Uterus (tissue), 2 donors: ENCODE measurements at regions not wholly inside any gene's neighbourhood (a gene's known extent, or its start where the extent isn't known, plus 50 kb on each side); places are given as distances from the start of the nearest gene placed in this dataset.

Experiments
- CTCF ChIP-seq, 4 experiments: fragments of 200-600 bp in 2 of 4; fragments of 450-650 bp in 2 of 4; sonication (generic) in 2 of 4; IDR thresholded peaks; one replicate each; pipeline ENCODE4 v1.5.1; 2016 to 2019; ENCODE audit warnings: antibody characterized with exemption in 4 of 4, mild to moderate bottlenecking in 2 of 4, moderate library complexity in 1 of 4
- POLR2A ChIP-seq, 2 donors: fragments of 450-650 bp; IDR thresholded peaks; one replicate each; pipeline ENCODE4 v1.6.1; 2016; ENCODE audit warnings: antibody characterized with exemption in 2 of 2, mild to moderate bottlenecking in 1 of 2, moderate library complexity in 1 of 2

DNA sequence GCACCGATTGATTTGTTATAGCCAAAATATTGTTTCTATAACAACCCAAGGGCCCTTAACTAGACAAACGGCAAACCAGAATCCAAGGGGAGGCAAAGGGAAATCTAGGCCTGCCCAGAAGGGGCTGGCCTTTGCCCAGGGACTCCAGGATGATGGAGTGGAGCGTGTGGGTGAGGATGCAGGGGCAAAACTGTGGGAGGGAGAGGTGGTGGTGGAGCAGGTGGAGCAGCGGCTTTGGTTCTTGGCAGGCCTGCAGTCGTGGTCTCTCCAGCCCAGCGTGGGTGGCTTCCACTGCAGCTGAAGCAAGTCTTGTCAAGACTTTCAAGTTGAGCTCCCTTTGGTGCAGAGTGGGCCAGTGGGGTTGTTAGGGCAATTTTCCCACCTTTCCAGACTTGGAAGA, 98.6 kb upstream of the TBCA start:
- no peak for TF ChIP-seq CTCF (IDR thresholded peaks at IDR 0.05)
- TF ChIP-seq POLR2A (IDR thresholded peaks at IDR 0.05), result no peak
